ENCODE measurements at regions not wholly inside any gene's neighbourhood (a gene's known extent, or its start where the extent isn't known, plus 50 kb on each side); places are given as distances from the start of the nearest gene placed in this dataset.
"Not testable (repeated sequence)": the region's sequence is repeated elsewhere in the genome, so short reads cannot be mapped to it uniquely, and the experiment has no call there.

DNA sequence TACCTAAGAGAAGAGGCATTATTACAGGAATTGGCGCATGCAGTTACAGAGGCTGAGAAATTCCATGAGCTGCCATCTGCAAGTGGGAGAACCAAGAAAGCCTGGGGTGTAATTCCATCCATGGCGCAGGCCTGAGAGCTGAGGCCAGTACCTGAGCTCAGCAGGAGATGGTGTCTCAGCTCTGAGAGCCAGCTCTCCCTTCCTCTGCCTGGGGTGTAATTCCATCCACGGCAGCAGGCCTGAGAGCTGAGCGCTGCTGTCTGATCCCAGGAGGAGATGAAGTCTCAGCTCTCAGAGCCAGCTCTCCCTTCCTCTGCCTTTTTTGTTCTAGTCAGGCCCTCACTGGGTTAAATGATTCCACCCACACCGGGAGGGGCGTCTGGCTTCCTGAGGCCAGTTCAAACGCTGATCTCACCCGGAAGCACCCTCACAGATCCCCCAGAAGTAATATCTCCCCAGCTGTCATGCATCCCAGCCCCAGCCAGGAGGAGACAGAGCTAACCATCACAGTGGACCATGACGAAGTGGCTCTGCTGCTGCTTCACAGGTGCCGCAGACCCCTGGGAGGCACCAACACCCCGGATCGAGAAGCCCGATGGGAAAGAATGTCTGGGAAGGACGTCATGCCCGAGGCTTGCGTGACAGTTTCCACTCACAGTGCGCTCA lies 4454.9 kb upstream of the TPTE start:
- H3K4me3 Mint-ChIP-seq; H3K4me1 ChIP-seq (ENCODE audit: control insufficient read depth in 2 of 2, insufficient read depth in 2 of 2, low read length in 2 of 2); H3K36me3 Mint-ChIP-seq; H3K27me3 ChIP-seq (ENCODE audit: control insufficient read depth in 2 of 2, insufficient read depth in 2 of 2, low read length in 2 of 2); H3K27ac Mint-ChIP-seq; intact Hi-C loops (cut with micrococcal nuclease); H3K9me3 Mint-ChIP-seq; ATAC-seq; H3K9me3 ChIP-seq (ENCODE audit: control insufficient read depth in 2 of 3, low read length in 3 of 3); H3K4me3 ChIP-seq (ENCODE audit: low read length); H3K4me1 Mint-ChIP-seq; H3K27me3 Mint-ChIP-seq; H3K36me3 ChIP-seq (ENCODE audit: control insufficient read depth in 2 of 3, insufficient read depth in 3 of 3, low read length in 3 of 3); CTCF ChIA-PET; H3K27ac ChIP-seq (ENCODE audit: low read depth, low read length); POLR2A ChIA-PET; DNase-seq: not testable (repeated sequence)

DNA sequence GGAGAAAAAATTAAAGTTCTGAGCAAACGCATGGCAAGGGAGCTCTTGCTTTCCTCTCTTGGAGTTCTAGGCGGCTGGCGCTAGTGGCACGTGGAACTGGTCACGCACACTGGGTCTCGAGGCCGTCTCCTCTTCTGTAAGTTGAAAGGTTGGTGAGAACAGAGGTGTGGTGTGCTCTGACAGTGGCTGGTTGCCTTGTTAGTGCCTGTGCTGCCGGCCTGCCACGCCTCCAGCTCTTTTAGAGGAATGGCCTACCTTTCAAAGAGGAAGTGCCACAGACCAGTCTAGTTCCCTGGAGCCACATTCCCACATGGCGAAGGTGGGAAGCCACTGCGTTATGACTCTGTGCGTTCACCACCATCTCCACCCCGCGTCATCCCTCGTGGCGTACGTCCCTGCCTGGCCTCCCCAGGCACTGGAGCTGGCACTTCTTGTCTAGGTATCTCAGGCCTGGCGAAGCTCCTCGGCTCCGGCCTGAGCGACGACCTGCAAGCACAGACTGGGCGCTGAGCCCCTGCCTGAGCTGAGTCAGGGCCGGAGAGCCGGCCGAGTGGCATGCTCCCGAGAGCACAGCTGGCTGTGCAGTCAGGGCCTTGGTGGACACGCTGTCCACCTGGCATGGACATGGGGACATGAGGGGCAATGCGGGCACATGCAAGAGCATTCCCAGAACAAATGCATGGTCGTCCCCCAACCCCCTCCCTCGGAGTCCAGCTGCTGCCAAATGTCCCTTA lies 4453.1 kb upstream of the TPTE start:
- H3K27ac Mint-ChIP-seq; H3K27me3 ChIP-seq (ENCODE audit: control insufficient read depth in 2 of 2, insufficient read depth in 2 of 2, low read length in 2 of 2); H3K4me1 ChIP-seq (ENCODE audit: control insufficient read depth in 2 of 2, insufficient read depth in 2 of 2, low read length in 2 of 2); H3K4me3 Mint-ChIP-seq; POLR2A ChIA-PET; ATAC-seq; intact Hi-C loops (cut with micrococcal nuclease); H3K9me3 Mint-ChIP-seq; H3K27me3 Mint-ChIP-seq; H3K36me3 Mint-ChIP-seq; H3K36me3 ChIP-seq (ENCODE audit: control insufficient read depth in 2 of 3, insufficient read depth in 3 of 3, low read length in 3 of 3); DNase-seq; CTCF ChIA-PET; H3K27ac ChIP-seq (ENCODE audit: low read depth, low read length); H3K4me1 Mint-ChIP-seq; H3K4me3 ChIP-seq (ENCODE audit: low read length); H3K9me3 ChIP-seq (ENCODE audit: control insufficient read depth in 2 of 3, low read length in 3 of 3): not testable (repeated sequence)

DNA sequence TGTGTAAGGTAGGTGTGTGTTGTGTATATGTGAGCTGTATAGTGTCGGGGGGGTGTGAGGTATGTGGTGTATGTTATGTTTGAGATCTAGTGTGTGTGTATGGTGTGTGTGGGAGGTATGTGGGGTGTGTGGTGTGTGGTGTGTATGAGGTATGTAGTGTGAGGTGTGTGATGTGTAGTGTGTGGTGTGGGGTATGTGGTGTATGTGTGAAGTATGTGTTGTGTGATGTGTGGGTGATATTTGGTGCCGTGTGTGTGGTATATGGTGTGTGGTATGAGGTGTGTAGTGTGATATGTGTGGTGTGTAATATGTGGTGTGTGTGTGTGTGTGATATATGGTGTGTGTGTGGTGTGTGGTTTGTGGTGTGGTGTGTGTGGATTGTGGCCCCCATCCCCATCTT lies 4451.2 kb upstream of the TPTE start:
- not testable (repeated sequence) for H3K9me3 Mint-ChIP-seq; H3K4me3 ChIP-seq (ENCODE audit: low read length); ATAC-seq

DNA sequence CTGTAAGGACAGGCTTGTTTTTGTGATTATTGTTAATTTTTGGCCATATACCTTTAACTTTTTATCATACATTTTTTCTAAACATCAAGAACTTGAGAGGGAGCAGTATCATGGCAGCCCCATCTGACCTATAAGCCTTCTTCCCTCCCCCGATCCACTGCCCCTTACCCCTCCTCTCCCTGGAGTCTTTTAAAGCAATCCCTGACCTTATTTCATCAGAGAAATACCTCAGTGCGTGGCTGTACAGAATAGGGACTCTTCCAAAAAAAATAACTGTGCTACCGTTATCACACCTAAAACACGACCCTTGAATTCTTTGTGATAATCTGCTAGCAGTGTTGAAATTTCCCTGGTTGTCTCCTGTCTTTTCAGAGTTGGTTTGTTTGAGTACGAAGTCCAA lies 4448.7 kb upstream of the TPTE start:
- H3K27me3 ChIP-seq (ENCODE audit: control insufficient read depth in 2 of 2, insufficient read depth in 2 of 2, low read length in 2 of 2); ATAC-seq; intact Hi-C loops (cut with micrococcal nuclease); POLR2A ChIA-PET; H3K4me1 Mint-ChIP-seq; CTCF ChIA-PET; H3K9me3 ChIP-seq (ENCODE audit: control insufficient read depth in 2 of 3, low read length in 3 of 3); H3K4me3 ChIP-seq (ENCODE audit: low read length); H3K9me3 Mint-ChIP-seq; H3K27ac Mint-ChIP-seq; H3K36me3 Mint-ChIP-seq; H3K4me1 ChIP-seq (ENCODE audit: control insufficient read depth in 2 of 2, insufficient read depth in 2 of 2, low read length in 2 of 2); DNase-seq; H3K4me3 Mint-ChIP-seq; H3K27ac ChIP-seq (ENCODE audit: low read depth, low read length); H3K36me3 ChIP-seq (ENCODE audit: control insufficient read depth in 2 of 3, insufficient read depth in 3 of 3, low read length in 3 of 3); H3K27me3 Mint-ChIP-seq: not testable (repeated sequence)

More for the DNA sequence above, 4451.2 kb upstream of the TPTE start:
- intact Hi-C loops (cut with micrococcal nuclease); CTCF ChIA-PET; H3K27me3 Mint-ChIP-seq; H3K36me3 ChIP-seq (ENCODE audit: control insufficient read depth in 2 of 3, insufficient read depth in 3 of 3, low read length in 3 of 3); DNase-seq; H3K4me1 ChIP-seq (ENCODE audit: control insufficient read depth in 2 of 2, insufficient read depth in 2 of 2, low read length in 2 of 2); POLR2A ChIA-PET; H3K27ac ChIP-seq (ENCODE audit: low read depth, low read length); H3K4me1 Mint-ChIP-seq; H3K9me3 ChIP-seq (ENCODE audit: control insufficient read depth in 2 of 3, low read length in 3 of 3); H3K36me3 Mint-ChIP-seq; H3K27me3 ChIP-seq (ENCODE audit: control insufficient read depth in 2 of 2, insufficient read depth in 2 of 2, low read length in 2 of 2): not testable (repeated sequence)
- peak overlapping the region in 1 of 10 donors; percentile 3 for H3K4me3 Mint-ChIP-seq
- H3K27ac Mint-ChIP-seq: peak overlapping the region in 1 of 9 donors; percentile 6

DNA sequence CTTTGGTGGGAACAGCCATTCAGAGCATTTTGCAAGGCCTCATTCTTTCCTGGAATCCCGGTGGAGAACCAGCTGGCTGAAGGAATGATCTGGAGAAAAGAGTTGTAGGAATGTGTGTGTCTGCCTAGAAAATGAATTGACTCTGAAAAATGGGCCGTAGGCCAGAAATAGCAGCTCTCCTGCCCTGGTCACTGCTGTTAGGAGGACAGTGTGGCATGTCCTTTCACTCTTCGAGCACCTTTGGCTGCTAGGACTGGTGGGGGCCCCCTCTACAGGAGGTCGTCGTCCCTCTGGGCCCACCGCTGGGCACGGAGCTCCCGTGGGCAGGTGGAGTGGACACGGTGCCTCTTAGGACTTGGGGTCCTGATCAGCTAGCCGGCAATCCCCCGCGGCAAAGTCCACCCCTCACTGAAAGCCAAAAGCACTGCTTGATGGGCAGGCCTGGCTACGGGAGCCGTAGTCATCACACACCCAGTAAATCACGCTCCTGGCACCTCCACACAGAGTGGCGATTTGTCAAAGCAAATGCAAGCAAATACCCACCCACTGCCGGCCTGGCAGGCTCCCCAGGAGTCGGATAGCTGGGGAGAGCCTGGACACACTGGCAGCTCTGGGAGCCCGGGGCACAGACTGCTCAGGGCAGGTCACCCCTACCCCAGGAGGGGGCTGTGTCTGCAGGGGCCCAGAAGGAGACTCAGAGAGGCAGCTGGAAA lies 4447.2 kb upstream of the TPTE start:
- CTCF ChIA-PET; H3K4me3 Mint-ChIP-seq; ATAC-seq; H3K27me3 Mint-ChIP-seq; H3K4me1 ChIP-seq (ENCODE audit: control insufficient read depth in 2 of 2, insufficient read depth in 2 of 2, low read length in 2 of 2); H3K36me3 ChIP-seq (ENCODE audit: control insufficient read depth in 2 of 3, insufficient read depth in 3 of 3, low read length in 3 of 3); H3K9me3 Mint-ChIP-seq; H3K27me3 ChIP-seq (ENCODE audit: control insufficient read depth in 2 of 2, insufficient read depth in 2 of 2, low read length in 2 of 2); H3K4me1 Mint-ChIP-seq; H3K27ac ChIP-seq (ENCODE audit: low read depth, low read length); H3K9me3 ChIP-seq (ENCODE audit: control insufficient read depth in 2 of 3, low read length in 3 of 3); H3K27ac Mint-ChIP-seq; POLR2A ChIA-PET; H3K4me3 ChIP-seq (ENCODE audit: low read length); H3K36me3 Mint-ChIP-seq; DNase-seq; intact Hi-C loops (cut with micrococcal nuclease): not testable (repeated sequence)

- H3K9me3 ChIP-seq (ENCODE audit: control insufficient read depth in 2 of 3, low read length in 3 of 3); H3K27me3 ChIP-seq (ENCODE audit: control insufficient read depth in 2 of 2, insufficient read depth in 2 of 2, low read length in 2 of 2); H3K4me3 ChIP-seq (ENCODE audit: low read length); H3K4me1 ChIP-seq (ENCODE audit: control insufficient read depth in 2 of 2, insufficient read depth in 2 of 2, low read length in 2 of 2); H3K27ac Mint-ChIP-seq; H3K27me3 Mint-ChIP-seq; H3K4me1 Mint-ChIP-seq; intact Hi-C loops (cut with micrococcal nuclease); CTCF ChIA-PET; H3K27ac ChIP-seq (ENCODE audit: low read depth, low read length); H3K36me3 Mint-ChIP-seq; DNase-seq; ATAC-seq; POLR2A ChIA-PET; H3K4me3 Mint-ChIP-seq; H3K36me3 ChIP-seq (ENCODE audit: control insufficient read depth in 2 of 3, insufficient read depth in 3 of 3, low read length in 3 of 3); H3K9me3 Mint-ChIP-seq: not testable (repeated sequence)
Observed at GRCh38 chr21:6074935-6075334, 4446.4 kb upstream of the TPTE start.

Measured in naive thymus-derived CD4-positive, alpha-beta T cell (primary cell).